Upper lobe of right lung (tissue), 1 donor: ENCODE measurements at regions not wholly inside any gene's neighbourhood (a gene's known extent, or its start where the extent isn't known, plus 50 kb on each side); places are given as distances from the start of the nearest gene placed in this dataset.

ENCODE experiments used
- ATAC-seq: fragments of 200-7000 bp; cut with Tn5 transposase; one replicate; pipeline ENCODE4 v1.9.1; 2020; ENCODE audit warnings: mild to moderate bottlenecking, moderate library complexity
- DNase-seq: peaks from one replicate; pipeline ENCODE4 v3.0.0-alpha.2; 2020
- H3K27ac ChIP-seq: fragments of 200-600 bp; one replicate; pipeline ENCODE4 v1.8.0; 2022
- H3K27me3 ChIP-seq: fragments of 200-600 bp; one replicate; pipeline ENCODE4 v1.8.0; 2022; ENCODE audit warnings: mild to moderate bottlenecking
- H3K36me3 ChIP-seq: fragments of 200-600 bp; one replicate; pipeline ENCODE4 v1.8.0; 2022
- H3K4me1 ChIP-seq: fragments of 200-600 bp; one replicate; pipeline ENCODE4 v1.8.0; 2022
- H3K4me3 ChIP-seq: fragments of 200-600 bp; one replicate; pipeline ENCODE4 v1.8.0; 2022; ENCODE audit warnings: mild to moderate bottlenecking
- H3K9me3 ChIP-seq: fragments of 200-600 bp; one replicate; pipeline ENCODE4 v1.8.0; 2022
- intact Hi-C: fragments of 100-400 bp; cut with DNase I; formaldehyde crosslinking; loops from one replicate; pipeline ENCODE4 v1.11.0; 2022
- TF ChIP-seq, protein P1 (sequence below): fragments of 200-600 bp; IDR thresholded peaks from one replicate; pipeline ENCODE4 v1.8.0; 2022; ENCODE audit warnings: antibody characterized with exemption
- donor health status: DM: no; HTN: yes; CAD: no; lungs with severe emphysema.

DNA sequence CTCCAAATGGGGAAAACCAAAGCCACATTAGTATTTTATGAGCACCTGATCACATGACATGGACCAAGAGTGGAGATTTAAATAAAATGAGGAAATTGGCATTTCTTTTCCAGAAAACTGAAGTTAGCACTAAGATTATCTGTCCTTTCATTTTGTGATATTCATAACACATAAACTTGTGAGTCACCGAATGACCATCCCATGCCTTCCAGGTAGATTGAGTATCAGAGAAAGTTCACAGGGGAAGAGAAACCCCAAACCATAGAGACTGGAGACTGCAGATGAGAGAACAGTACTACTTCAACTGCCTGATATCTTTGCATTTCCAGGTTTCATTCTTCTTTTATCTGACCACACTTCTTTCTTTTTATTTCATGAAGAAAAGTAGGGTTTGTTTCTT, 176.3 kb upstream of the LRP1B start:
- TF ChIP-seq, protein P1, sequence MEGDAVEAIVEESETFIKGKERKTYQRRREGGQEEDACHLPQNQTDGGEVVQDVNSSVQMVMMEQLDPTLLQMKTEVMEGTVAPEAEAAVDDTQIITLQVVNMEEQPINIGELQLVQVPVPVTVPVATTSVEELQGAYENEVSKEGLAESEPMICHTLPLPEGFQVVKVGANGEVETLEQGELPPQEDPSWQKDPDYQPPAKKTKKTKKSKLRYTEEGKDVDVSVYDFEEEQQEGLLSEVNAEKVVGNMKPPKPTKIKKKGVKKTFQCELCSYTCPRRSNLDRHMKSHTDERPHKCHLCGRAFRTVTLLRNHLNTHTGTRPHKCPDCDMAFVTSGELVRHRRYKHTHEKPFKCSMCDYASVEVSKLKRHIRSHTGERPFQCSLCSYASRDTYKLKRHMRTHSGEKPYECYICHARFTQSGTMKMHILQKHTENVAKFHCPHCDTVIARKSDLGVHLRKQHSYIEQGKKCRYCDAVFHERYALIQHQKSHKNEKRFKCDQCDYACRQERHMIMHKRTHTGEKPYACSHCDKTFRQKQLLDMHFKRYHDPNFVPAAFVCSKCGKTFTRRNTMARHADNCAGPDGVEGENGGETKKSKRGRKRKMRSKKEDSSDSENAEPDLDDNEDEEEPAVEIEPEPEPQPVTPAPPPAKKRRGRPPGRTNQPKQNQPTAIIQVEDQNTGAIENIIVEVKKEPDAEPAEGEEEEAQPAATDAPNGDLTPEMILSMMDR = no peak
- H3K27me3 ChIP-seq = no peaks in the 10 kb centered on the region
- no peak overlapping the region for H3K27ac ChIP-seq
- no peaks in the 10 kb centered on the region for H3K9me3 ChIP-seq
- no peaks in the 10 kb centered on the region for H3K4me1 ChIP-seq
- H3K36me3 ChIP-seq = no peaks in the 10 kb centered on the region
- H3K4me3 ChIP-seq = no peak overlapping the region
- DNase-seq (no peak), ATAC-seq (no peak)
- intact Hi-C loops = no loop called here

DNA sequence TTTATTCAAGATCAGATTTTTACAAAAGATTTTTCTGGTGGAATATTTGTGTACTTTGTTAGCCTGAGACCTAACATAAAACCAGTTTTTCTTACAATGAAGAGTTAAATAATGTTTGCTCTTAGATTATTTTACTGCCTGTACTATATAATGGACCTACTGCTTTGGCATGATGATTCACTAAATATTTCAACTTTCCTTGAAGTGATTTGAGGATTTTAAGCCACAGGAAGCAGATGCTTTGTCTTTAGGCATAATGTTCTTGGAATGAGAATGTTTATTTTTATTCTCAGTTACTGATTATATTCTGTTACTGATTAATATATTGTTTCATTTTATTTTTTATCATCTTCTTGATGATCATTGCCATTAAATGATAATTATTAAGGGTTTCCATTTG, 175.3 kb upstream of the LRP1B start:
- Histone ChIP-seq H3K36me3 (no peaks in the 10 kb centered on the region), H3K27ac (no peak overlapping the region), H3K4me1 (no peaks in the 10 kb centered on the region), H3K4me3 (no peak overlapping the region), H3K9me3 (no peaks in the 10 kb centered on the region), H3K27me3 (no peaks in the 10 kb centered on the region)
- ATAC-seq (no peak), DNase-seq (no peak)
- TF ChIP-seq, protein P1 = no peak
- intact Hi-C loops = no loop called here

DNA sequence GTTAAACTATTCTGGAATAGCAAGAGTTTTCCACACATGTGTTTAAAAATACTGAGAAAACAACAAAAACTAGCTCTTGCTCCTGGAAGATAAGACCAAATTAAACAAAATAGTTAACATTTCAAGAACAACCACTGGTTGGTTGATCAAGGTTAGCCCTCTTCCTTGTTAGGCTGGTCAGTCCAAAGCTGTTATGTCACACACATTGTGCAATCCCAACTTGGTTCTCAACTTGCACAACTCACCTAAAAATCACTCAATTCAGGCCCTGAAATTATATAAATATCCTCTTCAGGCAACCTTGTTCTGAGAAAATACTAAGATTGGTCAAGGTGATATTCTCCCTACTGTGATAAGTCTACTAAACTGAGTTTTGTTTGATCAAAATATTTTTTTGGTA, 169.7 kb upstream of the LRP1B start:
- ATAC-seq = no peak
- Histone ChIP-seq H3K27me3 (no peaks in the 10 kb centered on the region), H3K9me3 (no peaks in the 10 kb centered on the region), H3K4me1 (no peaks in the 10 kb centered on the region), H3K27ac (no peak overlapping the region), H3K4me3 (no peak overlapping the region), H3K36me3 (no peaks in the 10 kb centered on the region)
- DNase-seq = no peak
- TF ChIP-seq, protein P1 = no peak
- intact Hi-C loops = no loop called here

GRCh38 chr2:142299021-142299420, 168.2 kb upstream of the LRP1B start:
- intact Hi-C loops = no loop called here
- Histone ChIP-seq H3K4me1 (no peaks in the 10 kb centered on the region), H3K4me3 (no peak overlapping the region), H3K36me3 (no peaks in the 10 kb centered on the region), H3K27ac (no peak overlapping the region), H3K27me3 (no peaks in the 10 kb centered on the region), H3K9me3 (no peaks in the 10 kb centered on the region)
- DNase-seq = no peak
- TF ChIP-seq, protein P1 = no peak
- no peak for ATAC-seq

GRCh38 chr2:142294225-142294624, 163.4 kb upstream of the LRP1B start:
- no peaks in the 10 kb centered on the region for H3K27me3 ChIP-seq
- no peaks in the 10 kb centered on the region for H3K36me3 ChIP-seq
- ATAC-seq (no peak), DNase-seq (no peak)
- no peaks in the 10 kb centered on the region for H3K9me3 ChIP-seq
- no peak overlapping the region for H3K4me3 ChIP-seq
- H3K27ac ChIP-seq = no peak overlapping the region
- TF ChIP-seq, protein P1 = no peak
- intact Hi-C loops = no loop called here
- no peaks in the 10 kb centered on the region for H3K4me1 ChIP-seq

- Histone ChIP-seq H3K27ac (no peak overlapping the region), H3K36me3 (no peaks in the 10 kb centered on the region), H3K4me3 (no peak overlapping the region), H3K27me3 (no peaks in the 10 kb centered on the region), H3K4me1 (no peaks in the 10 kb centered on the region), H3K9me3 (no peaks in the 10 kb centered on the region)
- ATAC-seq = no peak
- no peak for DNase-seq
- TF ChIP-seq, protein P1 = no peak
- intact Hi-C loops = no loop called here
Measured at GRCh38 chr2:142291969-142292368, 161.2 kb upstream of the LRP1B start.
